HEK293T (cell line): ENCODE measurements at regions not wholly inside any gene's neighbourhood (a gene's known extent, or its start where the extent isn't known, plus 50 kb on each side); places are given as distances from the start of the nearest gene placed in this dataset.

Experiments
- CTCF ChIA-PET: fragments of 350-600 bp; formaldehyde crosslinking; extraction: SDS; loops from one replicate; lab custom pipeline; 2021; ENCODE audit warnings: antibody characterized with exemption, inconsistent platforms; lab: Yijun Ruan, JAX
- POLR2A ChIA-PET: fragments of 350-600 bp; formaldehyde crosslinking; extraction: SDS; loops from one replicate; lab custom pipeline; 2020; ENCODE audit warnings: antibody characterized with exemption, inconsistent platforms; lab: Yijun Ruan, JAX
- DNase-seq: peaks from one replicate; pipeline ENCODE4 v3.0.0; 2012; ENCODE audit warnings: mixed read lengths; ENCODE audit errors: extremely low spot score
- ARNT ChIP-seq: fragments of 450-650 bp; IDR thresholded peaks from 2 replicates; pipeline ENCODE4 v1.6.1; 2017; ENCODE audit warnings: mild to moderate bottlenecking
- BHLHE40 ChIP-seq: fragments of 450-650 bp; IDR thresholded peaks from 2 replicates; pipeline ENCODE4 v1.6.1; 2016; ENCODE audit warnings: mild to moderate bottlenecking, moderate library complexity, borderline replicate concordance
- ELF4 ChIP-seq: fragments of 450-650 bp; IDR thresholded peaks from 2 replicates; pipeline ENCODE4 v1.6.1; 2017; ENCODE audit warnings: antibody characterized with exemption
- FOXK2 ChIP-seq: fragments of 450-650 bp; IDR thresholded peaks from 2 replicates; pipeline ENCODE4 v1.6.1; 2016; ENCODE audit warnings: mild to moderate bottlenecking
- HDGF ChIP-seq: fragments of 450-650 bp; IDR thresholded peaks from 2 replicates; pipeline ENCODE4 v1.6.1; 2017; ENCODE audit warnings: antibody characterized with exemption, borderline replicate concordance
- L3MBTL2 ChIP-seq: fragments of 450-650 bp; conservative IDR thresholded peaks from 2 replicates; pipeline ENCODE4 v1.6.1; 2016; ENCODE audit warnings: mild to moderate bottlenecking
- LEF1 ChIP-seq: fragments of 450-650 bp; IDR thresholded peaks from 2 replicates; pipeline ENCODE4 v1.6.1; 2017; ENCODE audit warnings: mild to moderate bottlenecking, borderline replicate concordance
- NFRKB ChIP-seq: fragments of 450-650 bp; IDR thresholded peaks from 2 replicates; pipeline ENCODE4 v1.6.1; 2016; ENCODE audit warnings: mild to moderate bottlenecking, moderate library complexity
- SP1 ChIP-seq: fragments of 450-650 bp; IDR thresholded peaks from 2 replicates; pipeline ENCODE4 v1.6.1; 2017
- SUZ12 ChIP-seq: fragments of 450-650 bp; IDR thresholded peaks from 2 replicates; pipeline ENCODE4 v1.6.1; 2016; ENCODE audit warnings: mild to moderate bottlenecking
- TARDBP ChIP-seq: fragments of 450-650 bp; IDR thresholded peaks from 2 replicates; pipeline ENCODE4 v1.6.1; 2016
- ZNF384 ChIP-seq: fragments of 450-650 bp; IDR thresholded peaks from 2 replicates; pipeline ENCODE4 v1.6.1; 2016
- TF ChIP-seq, protein P1 (sequence below): fragments of 450-650 bp; IDR thresholded peaks from 2 replicates; pipeline ENCODE4 v1.6.1; 2016

DNA sequence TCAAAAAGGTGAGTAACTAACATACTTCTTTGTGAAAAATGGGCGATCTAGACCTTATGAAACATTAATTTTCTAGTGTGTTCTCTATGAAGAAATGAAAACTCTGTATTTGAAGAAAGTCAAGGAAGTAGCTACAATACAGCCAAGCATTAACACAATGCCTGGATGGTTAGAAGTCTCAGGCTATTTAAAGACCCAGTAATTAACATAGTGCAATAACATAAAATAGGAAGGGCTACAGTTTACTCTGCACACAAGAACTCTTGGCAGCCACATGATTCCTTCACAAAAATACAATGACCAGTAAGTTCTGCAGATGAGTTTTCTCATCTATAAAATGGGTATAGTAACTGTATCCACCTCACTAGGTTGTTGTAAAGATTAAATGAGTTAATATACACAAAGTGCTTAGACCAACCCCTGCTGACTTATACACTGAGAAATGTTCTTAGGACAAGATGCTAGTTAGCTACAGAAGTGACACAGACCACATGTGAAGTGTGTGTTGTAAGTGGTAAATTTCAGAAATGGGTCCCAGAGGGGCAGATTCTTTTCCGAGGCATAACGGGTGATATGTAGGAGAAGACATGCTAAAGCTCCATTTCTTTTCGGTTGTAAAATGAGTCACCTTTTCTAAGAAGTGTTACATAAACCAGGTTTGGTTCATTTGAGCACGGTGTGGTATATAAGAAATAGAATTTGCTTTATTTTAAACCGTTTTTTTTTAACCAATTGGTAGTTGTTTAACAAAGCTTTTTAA, 61.8 kb downstream of the CXCR4 start:
- POLR2A ChIA-PET = no interaction called here
- no peak for DNase-seq
- no peak for TF ChIP-seq LEF1
- CTCF ChIA-PET = no interaction called here

DNA sequence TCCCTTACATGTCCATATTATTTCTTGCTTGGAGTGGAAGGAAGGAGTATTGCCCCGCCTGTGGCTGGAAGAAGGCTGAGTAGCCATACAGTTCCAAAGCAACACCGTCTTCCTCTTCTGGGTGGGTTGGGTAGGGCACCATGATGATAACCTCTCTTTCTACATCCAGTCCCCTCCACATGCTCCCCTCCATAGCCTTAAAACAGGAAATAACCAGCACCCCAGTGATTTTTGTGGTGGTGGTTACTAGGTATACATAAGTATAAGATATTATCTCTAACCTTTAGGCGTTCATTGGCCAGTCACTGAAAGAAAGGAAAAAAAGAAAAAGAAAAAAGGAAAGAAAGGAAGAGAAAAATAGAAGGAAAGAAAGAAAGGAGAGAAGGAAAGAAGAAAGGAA, 63.1 kb downstream of the CXCR4 start:
- no peak for TF ChIP-seq SP1
- TF ChIP-seq, protein P1, sequence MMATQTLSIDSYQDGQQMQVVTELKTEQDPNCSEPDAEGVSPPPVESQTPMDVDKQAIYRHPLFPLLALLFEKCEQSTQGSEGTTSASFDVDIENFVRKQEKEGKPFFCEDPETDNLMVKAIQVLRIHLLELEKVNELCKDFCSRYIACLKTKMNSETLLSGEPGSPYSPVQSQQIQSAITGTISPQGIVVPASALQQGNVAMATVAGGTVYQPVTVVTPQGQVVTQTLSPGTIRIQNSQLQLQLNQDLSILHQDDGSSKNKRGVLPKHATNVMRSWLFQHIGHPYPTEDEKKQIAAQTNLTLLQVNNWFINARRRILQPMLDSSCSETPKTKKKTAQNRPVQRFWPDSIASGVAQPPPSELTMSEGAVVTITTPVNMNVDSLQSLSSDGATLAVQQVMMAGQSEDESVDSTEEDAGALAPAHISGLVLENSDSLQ = no peak
- TF ChIP-seq ZNF384 = no peak
- no peak for TF ChIP-seq BHLHE40
- ChIA-PET CTCF (no interaction called here), POLR2A (no interaction called here)
- no peak for DNase-seq

DNA sequence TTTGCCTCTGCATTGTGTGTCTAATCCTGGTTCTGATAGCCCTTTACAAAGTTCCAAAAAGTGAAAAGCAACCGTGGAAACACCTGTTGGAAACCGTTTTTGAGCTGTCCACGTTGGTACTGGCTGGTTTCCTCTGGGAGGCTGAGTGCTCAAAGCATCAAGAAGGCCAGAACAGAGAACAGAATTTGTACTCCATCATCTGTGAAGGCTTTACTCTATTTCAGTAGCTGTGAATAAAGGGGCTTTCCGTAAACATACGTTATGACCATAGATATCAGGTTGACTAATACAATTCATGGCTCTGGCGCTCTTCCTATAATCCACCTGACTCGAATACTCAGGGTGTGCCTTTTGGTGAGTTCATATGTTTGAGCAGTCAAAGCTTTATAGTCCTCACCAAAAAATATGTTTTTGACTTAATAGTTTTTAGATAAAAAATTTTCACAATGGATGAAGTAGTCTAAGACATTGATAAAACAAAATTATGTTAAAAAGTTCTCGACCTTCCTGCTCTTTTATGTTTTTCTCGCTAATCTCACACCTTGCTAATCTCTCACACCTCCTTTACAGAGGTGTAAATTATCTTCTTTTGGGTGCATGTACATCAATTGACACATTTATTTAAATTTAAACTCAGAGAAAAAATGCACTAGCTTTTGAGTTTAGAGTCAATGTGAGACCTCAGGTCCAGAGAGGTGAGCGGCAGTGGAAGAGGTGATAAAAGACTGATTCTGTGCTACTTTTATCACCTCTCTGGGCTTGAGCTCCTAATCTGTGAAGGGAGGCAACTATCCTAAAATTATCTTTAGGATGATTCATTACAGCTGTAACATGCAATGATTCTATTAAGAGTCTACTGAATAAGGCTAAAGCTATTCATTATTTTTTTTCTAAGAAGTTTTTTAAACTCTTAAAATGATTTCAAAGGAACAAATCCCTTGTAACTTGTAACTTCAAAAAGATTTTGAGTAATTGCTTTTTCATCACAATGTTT, 65.3 kb downstream of the CXCR4 start:
- ChIA-PET POLR2A (no interaction called here), CTCF (no interaction called here)
- DNase-seq = no peak
- TF ChIP-seq BHLHE40 (no peak), FOXK2 (no peak), ARNT (no peak)

DNA sequence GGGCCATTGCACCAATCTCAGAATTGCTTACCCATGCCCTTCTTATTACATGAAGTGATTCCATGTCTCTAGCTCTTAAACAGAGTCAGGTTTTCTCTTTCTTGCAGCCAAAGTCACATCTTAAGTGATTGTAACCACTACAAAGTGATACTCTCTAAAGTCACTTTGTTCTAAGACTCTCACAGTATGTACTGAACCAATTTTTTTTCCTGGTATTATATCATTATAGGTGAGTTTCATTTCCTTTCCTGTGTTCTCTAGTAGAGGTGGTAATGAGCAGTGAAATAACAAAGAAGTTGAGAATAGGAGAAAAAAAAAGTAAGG, 66.3 kb upstream of the DARS1 start:
- CTCF ChIA-PET = no interaction called here

DNA sequence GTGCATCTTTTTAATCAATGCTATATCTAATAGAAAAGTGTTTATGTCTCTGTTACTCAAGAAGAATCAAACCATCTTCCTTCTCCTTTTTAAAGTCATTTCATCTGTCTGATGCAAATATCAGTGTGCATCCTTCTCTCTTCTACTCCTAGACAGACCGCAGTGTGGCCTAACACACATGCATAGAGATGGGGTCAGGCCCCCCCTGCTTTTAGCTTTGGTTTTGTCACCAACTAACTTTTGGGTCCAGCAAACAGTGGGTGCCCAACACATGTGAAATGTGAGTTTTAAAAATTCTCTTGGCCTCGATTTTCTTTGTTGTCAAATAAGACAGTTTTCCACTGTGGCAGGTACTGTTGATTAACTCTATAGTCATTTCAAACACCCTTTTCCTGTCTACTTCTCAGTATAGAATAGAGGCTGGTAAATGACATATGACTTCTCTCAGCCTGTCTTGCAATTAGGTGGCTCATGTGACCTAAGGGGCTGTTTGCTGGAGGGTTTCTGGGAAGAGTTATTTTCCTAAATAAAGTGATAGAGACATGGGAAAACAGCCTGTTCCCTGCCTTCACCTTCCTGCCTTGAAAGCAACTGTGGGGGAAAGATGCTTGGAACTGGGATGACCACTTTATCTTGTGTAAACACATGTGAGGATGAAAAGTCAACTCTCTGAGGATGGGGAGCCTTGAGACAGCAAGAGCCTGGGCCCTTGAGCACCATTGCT, 65.7 kb upstream of the DARS1 start:
- no peak for TF ChIP-seq NFRKB
- TF ChIP-seq ZNF384 = no peak
- no peak for TF ChIP-seq FOXK2
- no peak for TF ChIP-seq L3MBTL2
- TF ChIP-seq ELF4 = no peak
- TF ChIP-seq SUZ12 = no peak
- TF ChIP-seq BHLHE40 = no peak
- no peak for DNase-seq
- ChIA-PET POLR2A (no interaction called here), CTCF (interaction anchor here (1.2 kb wide), 1 partner anchor 333 kb away, joined by 3 read pairs; no protein-coding TSS in a partner anchor)

More for the DNA sequence above, 66.3 kb upstream of the DARS1 start:
- POLR2A ChIA-PET = no interaction called here
- TF ChIP-seq ELF4 (no peak), LEF1 (no peak)
- DNase-seq = no peak

DNA sequence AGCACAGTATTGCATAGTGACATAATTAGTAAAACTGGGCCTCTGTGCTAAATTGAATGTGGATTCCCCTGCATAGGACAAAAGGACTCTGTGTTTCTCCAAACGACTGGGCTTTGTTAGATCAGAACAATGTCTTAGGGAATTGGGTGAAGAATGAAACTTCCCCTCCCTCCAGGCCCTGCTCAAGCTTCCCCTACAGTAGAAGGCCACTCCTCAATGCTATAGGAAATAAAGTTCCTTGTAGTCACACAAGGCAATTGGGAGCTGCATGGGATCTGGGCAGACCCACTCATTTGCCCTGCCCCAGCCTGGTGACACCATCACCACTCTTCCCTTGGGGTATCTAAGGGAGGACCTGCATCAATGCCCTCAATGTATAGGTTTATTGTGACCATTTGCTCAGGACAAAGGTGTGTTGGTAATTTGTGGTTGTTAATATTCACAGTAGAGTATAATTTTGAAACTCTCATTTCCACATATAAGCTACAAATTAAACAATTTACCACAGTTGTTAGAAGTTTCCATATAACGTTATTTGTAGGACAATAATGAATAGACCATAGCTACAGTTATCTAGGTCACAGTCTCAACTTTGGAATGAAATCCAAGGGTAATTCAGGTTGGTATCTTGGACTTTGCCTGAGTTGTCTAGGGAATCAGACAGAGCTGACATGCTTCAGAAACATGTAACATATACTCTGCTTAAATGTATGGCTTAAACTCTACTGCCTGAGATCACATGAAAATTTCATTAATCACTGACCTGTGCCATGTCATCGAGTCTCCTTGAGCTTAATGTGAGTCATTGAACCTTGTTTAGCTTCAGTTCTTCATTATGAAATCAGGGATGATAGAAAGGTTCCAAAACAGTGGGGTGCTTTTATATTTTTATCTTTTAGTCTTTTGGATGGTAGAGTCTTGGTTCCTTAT, 64.8 kb upstream of the DARS1 start:
- CTCF ChIA-PET = interaction anchor here (1.2 kb wide), 1 partner anchor 334 kb away, joined by 3 read pairs; no protein-coding TSS in a partner anchor
- no peak for DNase-seq
- TF ChIP-seq NFRKB = no peak
- TF ChIP-seq L3MBTL2 = no peak
- no peak for TF ChIP-seq TARDBP
- TF ChIP-seq ELF4 = no peak
- no peak for TF ChIP-seq SP1
- no peak for TF ChIP-seq FOXK2
- TF ChIP-seq SUZ12 = no peak
- TF ChIP-seq HDGF = no peak
- POLR2A ChIA-PET = no interaction called here

DNA sequence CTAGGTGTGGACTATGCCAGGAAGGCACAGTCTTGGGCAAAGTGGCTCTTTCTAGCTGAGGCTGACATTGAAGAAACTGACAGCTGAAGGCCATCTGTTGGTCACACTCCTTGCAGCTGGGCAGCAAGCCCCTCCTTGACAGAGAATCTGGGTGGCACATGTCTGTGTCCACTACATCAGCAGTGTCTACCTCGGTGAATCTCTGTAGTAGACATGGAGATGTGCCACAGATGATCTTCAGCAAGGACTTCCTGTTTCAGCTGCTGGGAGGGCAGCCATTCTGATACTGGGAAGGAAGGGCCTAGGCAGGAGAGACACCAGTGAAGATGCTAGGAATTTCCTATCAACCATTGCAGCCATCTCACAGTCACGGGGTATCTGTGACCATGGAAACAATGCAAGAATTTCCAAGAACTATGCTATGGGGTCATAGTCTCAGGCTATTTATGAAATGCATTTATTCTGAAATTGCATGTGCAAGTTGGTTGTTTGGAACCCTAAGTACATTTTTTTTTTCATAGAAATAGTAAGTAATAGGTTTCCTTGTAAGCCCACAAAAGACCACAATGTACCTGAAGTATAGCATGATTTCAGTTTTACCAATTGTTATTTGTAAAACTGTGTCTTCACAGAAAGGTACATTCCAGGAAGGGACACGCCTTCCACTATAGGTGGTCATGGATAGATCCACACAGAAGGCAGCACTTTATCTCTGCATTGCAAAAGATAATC, 63.8 kb upstream of the DARS1 start:
- TF ChIP-seq LEF1 = no peak
- POLR2A ChIA-PET = no interaction called here
- DNase-seq = no peak
- CTCF ChIA-PET = no interaction called here
